ENCODE measurements at regions not wholly inside any gene's neighbourhood (a gene's known extent, or its start where the extent isn't known, plus 50 kb on each side); places are given as distances from the start of the nearest gene placed in this dataset.

DNA sequence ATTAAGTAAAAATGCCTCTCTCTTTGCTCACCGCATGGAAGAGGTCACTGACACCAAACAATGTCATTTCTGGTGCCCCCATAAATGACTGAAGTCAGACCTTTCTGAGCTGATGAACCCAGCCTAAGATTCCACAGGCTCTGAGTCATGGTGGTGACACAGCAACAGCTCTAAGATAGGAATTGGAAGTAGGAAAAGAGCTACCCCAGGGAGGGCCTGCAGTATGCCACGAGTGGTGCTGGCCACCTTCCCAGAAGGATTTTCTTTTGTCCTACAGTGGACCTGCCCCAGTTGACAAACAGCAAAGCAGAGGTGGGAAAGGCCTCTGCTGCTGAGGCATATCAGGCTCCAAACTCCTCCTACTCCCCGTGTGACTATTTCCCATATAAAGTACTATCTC, 208.1 kb downstream of the MINAR1 start:
- TF ChIP-seq, protein P1, sequence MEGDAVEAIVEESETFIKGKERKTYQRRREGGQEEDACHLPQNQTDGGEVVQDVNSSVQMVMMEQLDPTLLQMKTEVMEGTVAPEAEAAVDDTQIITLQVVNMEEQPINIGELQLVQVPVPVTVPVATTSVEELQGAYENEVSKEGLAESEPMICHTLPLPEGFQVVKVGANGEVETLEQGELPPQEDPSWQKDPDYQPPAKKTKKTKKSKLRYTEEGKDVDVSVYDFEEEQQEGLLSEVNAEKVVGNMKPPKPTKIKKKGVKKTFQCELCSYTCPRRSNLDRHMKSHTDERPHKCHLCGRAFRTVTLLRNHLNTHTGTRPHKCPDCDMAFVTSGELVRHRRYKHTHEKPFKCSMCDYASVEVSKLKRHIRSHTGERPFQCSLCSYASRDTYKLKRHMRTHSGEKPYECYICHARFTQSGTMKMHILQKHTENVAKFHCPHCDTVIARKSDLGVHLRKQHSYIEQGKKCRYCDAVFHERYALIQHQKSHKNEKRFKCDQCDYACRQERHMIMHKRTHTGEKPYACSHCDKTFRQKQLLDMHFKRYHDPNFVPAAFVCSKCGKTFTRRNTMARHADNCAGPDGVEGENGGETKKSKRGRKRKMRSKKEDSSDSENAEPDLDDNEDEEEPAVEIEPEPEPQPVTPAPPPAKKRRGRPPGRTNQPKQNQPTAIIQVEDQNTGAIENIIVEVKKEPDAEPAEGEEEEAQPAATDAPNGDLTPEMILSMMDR (IDR thresholded peaks at IDR 0.05): no peak
- TF ChIP-seq EP300 (IDR thresholded peaks at IDR 0.05): no peak
